ENCODE measurements at regions not wholly inside any gene's neighbourhood (a gene's known extent, or its start where the extent isn't known, plus 50 kb on each side); places are given as distances from the start of the nearest gene placed in this dataset.

DNA sequence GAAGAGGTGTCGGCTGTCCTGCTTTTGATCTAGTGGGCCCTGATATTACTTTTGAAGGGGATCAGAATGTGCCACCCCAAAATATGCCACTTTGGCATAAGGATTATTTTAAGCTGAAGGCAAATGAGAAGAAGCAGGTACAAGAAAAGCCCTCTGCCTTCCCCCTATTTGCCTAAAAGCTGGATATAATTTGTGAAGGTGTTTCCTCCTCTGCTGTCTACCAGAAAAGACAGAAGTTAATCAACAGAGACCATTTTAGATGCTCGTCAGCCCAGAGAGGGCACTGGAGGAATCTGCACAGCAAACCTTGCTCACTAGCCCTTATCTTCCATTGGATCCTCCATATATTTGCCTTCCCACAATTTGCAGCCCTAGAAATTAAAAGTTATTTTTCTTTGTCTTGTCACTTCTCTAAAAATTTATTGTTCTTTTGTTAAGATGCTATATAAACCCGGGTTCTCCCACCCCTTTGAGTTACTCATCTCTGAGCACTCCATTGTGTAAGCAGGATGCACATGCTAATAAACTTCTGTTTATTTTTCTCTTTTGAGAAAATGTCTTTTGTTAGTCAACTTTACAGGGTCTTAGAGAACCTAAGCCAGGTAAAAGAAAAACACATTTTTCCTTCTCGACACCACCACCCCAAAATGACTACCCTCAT lies 163.2 kb upstream of the SLC1A4 start:
- Histone ChIP-seq H2AFZ (ENCODE audit: low read length) (no peak overlapping the region), H3K79me2 (ENCODE audit: control insufficient read depth, insufficient read depth, low read length) (no peaks in the 10 kb centered on the region), H3K27me3 (ENCODE audit: control insufficient read depth, insufficient read depth, low read length) (no peaks in the 10 kb centered on the region), H3K27ac (ENCODE audit: insufficient read depth, low read length) (no peak overlapping the region), H3K4me2 (ENCODE audit: extremely low read depth, insufficient read depth, low read length) (no peak overlapping the region), H3K4me3 (replicated peaks in 1 of 4; ENCODE audit: control extremely low read depth in 1 of 4, insufficient read depth in 1 of 4, low read depth in 3 of 4, low read length in 4 of 4) (no peak overlapping the region), H3K9ac (ENCODE audit: insufficient read depth, low read length) (no peak overlapping the region), H3K9me3 (ENCODE audit: control insufficient read depth, insufficient read depth, low read depth, low read length) (no peaks in the 10 kb centered on the region), H4K20me1 (ENCODE audit: control insufficient read depth, extremely low read depth, insufficient read depth, low read length) (no peaks in the 10 kb centered on the region), H3K36me3 (ENCODE audit: control insufficient read depth, insufficient read depth, low read length) (no peaks in the 10 kb centered on the region), H3K4me1 (ENCODE audit: control insufficient read depth, extremely low read depth, insufficient read depth, low read length) (peaks cover under 1% of the 10 kb centered on the region)
- DNase-seq (ENCODE audit: low read depth in 2 of 2): no peak
- TF ChIP-seq, protein P1, sequence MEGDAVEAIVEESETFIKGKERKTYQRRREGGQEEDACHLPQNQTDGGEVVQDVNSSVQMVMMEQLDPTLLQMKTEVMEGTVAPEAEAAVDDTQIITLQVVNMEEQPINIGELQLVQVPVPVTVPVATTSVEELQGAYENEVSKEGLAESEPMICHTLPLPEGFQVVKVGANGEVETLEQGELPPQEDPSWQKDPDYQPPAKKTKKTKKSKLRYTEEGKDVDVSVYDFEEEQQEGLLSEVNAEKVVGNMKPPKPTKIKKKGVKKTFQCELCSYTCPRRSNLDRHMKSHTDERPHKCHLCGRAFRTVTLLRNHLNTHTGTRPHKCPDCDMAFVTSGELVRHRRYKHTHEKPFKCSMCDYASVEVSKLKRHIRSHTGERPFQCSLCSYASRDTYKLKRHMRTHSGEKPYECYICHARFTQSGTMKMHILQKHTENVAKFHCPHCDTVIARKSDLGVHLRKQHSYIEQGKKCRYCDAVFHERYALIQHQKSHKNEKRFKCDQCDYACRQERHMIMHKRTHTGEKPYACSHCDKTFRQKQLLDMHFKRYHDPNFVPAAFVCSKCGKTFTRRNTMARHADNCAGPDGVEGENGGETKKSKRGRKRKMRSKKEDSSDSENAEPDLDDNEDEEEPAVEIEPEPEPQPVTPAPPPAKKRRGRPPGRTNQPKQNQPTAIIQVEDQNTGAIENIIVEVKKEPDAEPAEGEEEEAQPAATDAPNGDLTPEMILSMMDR (conservative IDR thresholded peaks at IDR 0.05 in 1 of 2, IDR thresholded peaks at IDR 0.05 in 1 of 2; ENCODE audit: low read depth in 1 of 2, low read length in 2 of 2): no peak
- no peak for TF ChIP-seq EZH2 (IDR thresholded peaks at IDR 0.05; ENCODE audit: low read length, missing control alignments)

- no peak overlapping the region for H3K27ac ChIP-seq (ENCODE audit: insufficient read depth, low read length)
- no peak overlapping the region for H2AFZ ChIP-seq (ENCODE audit: low read length)
- no peak overlapping the region for H3K4me2 ChIP-seq (ENCODE audit: extremely low read depth, insufficient read depth, low read length)
- no peaks in the 10 kb centered on the region for H3K9me3 ChIP-seq (ENCODE audit: control insufficient read depth, insufficient read depth, low read depth, low read length)
- no peak overlapping the region for H3K9ac ChIP-seq (ENCODE audit: insufficient read depth, low read length)
- no peaks in the 10 kb centered on the region for H3K27me3 ChIP-seq (ENCODE audit: control insufficient read depth, insufficient read depth, low read length)
- TF ChIP-seq EZH2 (IDR thresholded peaks at IDR 0.05; ENCODE audit: low read length, missing control alignments): no peak
- TF ChIP-seq, protein P1 (conservative IDR thresholded peaks at IDR 0.05 in 1 of 2, IDR thresholded peaks at IDR 0.05 in 1 of 2; ENCODE audit: low read depth in 1 of 2, low read length in 2 of 2): no peak
- H3K36me3 ChIP-seq (ENCODE audit: control insufficient read depth, insufficient read depth, low read length): no peaks in the 10 kb centered on the region
- peaks cover 4% of the 10 kb centered on the region for H3K4me1 ChIP-seq (ENCODE audit: control insufficient read depth, extremely low read depth, insufficient read depth, low read length)
- H3K4me3 ChIP-seq (replicated peaks in 1 of 4; ENCODE audit: control extremely low read depth in 1 of 4, insufficient read depth in 1 of 4, low read depth in 3 of 4, low read length in 4 of 4): no peak overlapping the region
- DNase-seq (ENCODE audit: low read depth in 2 of 2): no peak
- no peaks in the 10 kb centered on the region for H4K20me1 ChIP-seq (ENCODE audit: control insufficient read depth, extremely low read depth, insufficient read depth, low read length)
- no peaks in the 10 kb centered on the region for H3K79me2 ChIP-seq (ENCODE audit: control insufficient read depth, insufficient read depth, low read length)
Measured at GRCh38 chr2:64826703-64827102, 162.5 kb upstream of the SLC1A4 start.

DNA sequence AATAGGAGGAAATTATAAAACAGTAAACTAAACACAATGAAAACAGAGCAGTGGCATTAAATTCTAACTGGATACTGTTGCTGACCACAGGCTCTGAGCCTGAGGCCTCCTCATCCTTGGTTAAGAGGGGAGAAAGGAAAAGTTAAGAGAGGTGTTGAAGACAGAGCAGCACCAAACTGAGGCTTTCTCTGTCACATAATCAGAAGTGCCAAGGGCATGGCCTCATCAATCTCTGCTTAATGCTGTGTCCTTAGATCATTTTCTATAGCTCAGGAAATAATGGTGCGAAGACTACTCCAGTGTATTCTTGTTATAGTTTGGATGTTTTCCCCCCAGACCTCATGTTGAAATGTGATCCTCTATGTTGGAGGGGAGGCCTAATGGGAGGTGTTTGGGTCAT lies 160.9 kb upstream of the SLC1A4 start:
- Histone ChIP-seq H3K9ac (ENCODE audit: insufficient read depth, low read length) (no peak overlapping the region), H3K27ac (ENCODE audit: insufficient read depth, low read length) (no peak overlapping the region), H4K20me1 (ENCODE audit: control insufficient read depth, extremely low read depth, insufficient read depth, low read length) (no peaks in the 10 kb centered on the region), H3K4me3 (replicated peaks in 1 of 4; ENCODE audit: control extremely low read depth in 1 of 4, insufficient read depth in 1 of 4, low read depth in 3 of 4, low read length in 4 of 4) (no peak overlapping the region), H3K79me2 (ENCODE audit: control insufficient read depth, insufficient read depth, low read length) (no peaks in the 10 kb centered on the region), H3K9me3 (ENCODE audit: control insufficient read depth, insufficient read depth, low read depth, low read length) (no peaks in the 10 kb centered on the region), H2AFZ (ENCODE audit: low read length) (no peak overlapping the region), H3K36me3 (ENCODE audit: control insufficient read depth, insufficient read depth, low read length) (no peaks in the 10 kb centered on the region), H3K27me3 (ENCODE audit: control insufficient read depth, insufficient read depth, low read length) (no peaks in the 10 kb centered on the region), H3K4me2 (ENCODE audit: extremely low read depth, insufficient read depth, low read length) (no peak overlapping the region), H3K4me1 (ENCODE audit: control insufficient read depth, extremely low read depth, insufficient read depth, low read length) (peaks cover 4% of the 10 kb centered on the region)
- DNase-seq (ENCODE audit: low read depth in 2 of 2): no peak
- TF ChIP-seq, protein P1 (conservative IDR thresholded peaks at IDR 0.05 in 1 of 2, IDR thresholded peaks at IDR 0.05 in 1 of 2; ENCODE audit: low read depth in 1 of 2, low read length in 2 of 2): no peak
- no peak for TF ChIP-seq EZH2 (IDR thresholded peaks at IDR 0.05; ENCODE audit: low read length, missing control alignments)

All from fibroblast of lung (primary cell).